NB4 (cell line): ENCODE measurements at regions not wholly inside any gene's neighbourhood (a gene's known extent, or its start where the extent isn't known, plus 50 kb on each side); places are given as distances from the start of the nearest gene placed in this dataset.

Experiments used
- CTCF ChIP-seq: IDR thresholded peaks from one replicate; pipeline ENCODE4 v1.5.1; 2012; ENCODE audit warnings: low read depth, low read length
- MYC ChIP-seq: IDR thresholded peaks from 2 replicates; pipeline ENCODE4 v1.6.1; 2011; ENCODE audit warnings: low read depth, low read length
- POLR2A ChIP-seq: IDR thresholded peaks from 2 replicates; pipeline ENCODE4 v1.6.1; 2011; ENCODE audit warnings: mild to moderate bottlenecking; ENCODE audit not compliant: insufficient read length; ENCODE audit errors: extremely low read depth
- TF ChIP-seq, protein P1 (sequence below): IDR thresholded peaks from 2 replicates; pipeline ENCODE4 v1.6.1; 2011; ENCODE audit warnings: low read depth, low read length

- TF ChIP-seq CTCF (no peak), POLR2A (no peak), MYC (no peak)
- TF ChIP-seq, protein P1, sequence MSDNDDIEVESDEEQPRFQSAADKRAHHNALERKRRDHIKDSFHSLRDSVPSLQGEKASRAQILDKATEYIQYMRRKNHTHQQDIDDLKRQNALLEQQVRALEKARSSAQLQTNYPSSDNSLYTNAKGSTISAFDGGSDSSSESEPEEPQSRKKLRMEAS: no peak
Observed at GRCh38 chr5:108451269-108451668, 69.4 kb upstream of the FBXL17 start.
